Left lung (tissue), 4 donors: ENCODE measurements at regions not wholly inside any gene's neighbourhood (a gene's known extent, or its start where the extent isn't known, plus 50 kb on each side); places are given as distances from the start of the nearest gene placed in this dataset.

Experiments used
- ATAC-seq: fragments of 200-7000 bp; cut with Tn5 transposase; one replicate; pipeline ENCODE4 v1.9.1; 2020; ENCODE audit warnings: moderate library complexity
- DNase-seq, 4 donors: peaks; one replicate each; pipeline ENCODE4 v3.0.0-alpha.2; 2013 to 2020
- H3K27ac ChIP-seq, 2 donors: fragments of 200-600 bp; sonication (generic) in 1 of 2; one replicate each; pipeline versions ENCODE4 v1.5.0 to v1.8.0; 2020 to 2021
- H3K27me3 ChIP-seq, 2 donors: fragments of 200-600 bp; sonication (generic) in 1 of 2; one replicate each; pipeline versions ENCODE4 v1.5.0 to v1.8.0; 2020 to 2021
- H3K36me3 ChIP-seq, 2 donors: fragments of 200-600 bp; sonication (generic) in 1 of 2; one replicate each; pipeline versions ENCODE4 v1.5.0 to v1.8.0; 2020 to 2021
- H3K4me1 ChIP-seq, 2 donors: fragments of 200-600 bp; one replicate each; pipeline ENCODE4 v1.8.0; 2021
- H3K4me3 ChIP-seq, 2 donors: fragments of 200-600 bp; sonication (generic) in 1 of 2; one replicate each; pipeline versions ENCODE4 v1.5.0 to v1.8.0; 2020 to 2021; ENCODE audit warnings: mild to moderate bottlenecking in 1 of 2
- H3K9me3 ChIP-seq, 2 donors: fragments of 200-600 bp; sonication (generic) in 1 of 2; one replicate each; pipeline versions ENCODE4 v1.5.0 to v1.8.0; 2020 to 2021
- intact Hi-C, 2 donors: fragments of 100-400 bp; cut with DNase I; formaldehyde crosslinking; loops; one replicate each; pipeline versions ENCODE4 v1.11.2 to v1.14.2; 2022
- TF ChIP-seq, protein P1 (sequence below), 2 donors: fragments of 200-600 bp; sonication (generic) in 1 of 2; IDR thresholded peaks; one replicate each; pipeline versions ENCODE4 v1.5.0 to v1.8.0; 2021; ENCODE audit warnings: antibody characterized with exemption in 2 of 2
- donor health status: DM: no; HTN: yes; CAD: no.
- donor health status: DM: no; HTN: no; CAD: no.

- TF ChIP-seq, protein P1, sequence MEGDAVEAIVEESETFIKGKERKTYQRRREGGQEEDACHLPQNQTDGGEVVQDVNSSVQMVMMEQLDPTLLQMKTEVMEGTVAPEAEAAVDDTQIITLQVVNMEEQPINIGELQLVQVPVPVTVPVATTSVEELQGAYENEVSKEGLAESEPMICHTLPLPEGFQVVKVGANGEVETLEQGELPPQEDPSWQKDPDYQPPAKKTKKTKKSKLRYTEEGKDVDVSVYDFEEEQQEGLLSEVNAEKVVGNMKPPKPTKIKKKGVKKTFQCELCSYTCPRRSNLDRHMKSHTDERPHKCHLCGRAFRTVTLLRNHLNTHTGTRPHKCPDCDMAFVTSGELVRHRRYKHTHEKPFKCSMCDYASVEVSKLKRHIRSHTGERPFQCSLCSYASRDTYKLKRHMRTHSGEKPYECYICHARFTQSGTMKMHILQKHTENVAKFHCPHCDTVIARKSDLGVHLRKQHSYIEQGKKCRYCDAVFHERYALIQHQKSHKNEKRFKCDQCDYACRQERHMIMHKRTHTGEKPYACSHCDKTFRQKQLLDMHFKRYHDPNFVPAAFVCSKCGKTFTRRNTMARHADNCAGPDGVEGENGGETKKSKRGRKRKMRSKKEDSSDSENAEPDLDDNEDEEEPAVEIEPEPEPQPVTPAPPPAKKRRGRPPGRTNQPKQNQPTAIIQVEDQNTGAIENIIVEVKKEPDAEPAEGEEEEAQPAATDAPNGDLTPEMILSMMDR (IDR thresholded peaks at IDR 0.05) = no peak
- H3K27ac ChIP-seq = no peak overlapping the region
- H3K4me1 ChIP-seq = no peaks in the 10 kb centered on the region
- no peak overlapping the region for H3K4me3 ChIP-seq
- no peaks in the 10 kb centered on the region for H3K36me3 ChIP-seq
- intact Hi-C loops = no loop called here
- peak in 1 of 4 donors; percentile 22 for DNase-seq
- no peaks in the 10 kb centered on the region for H3K9me3 ChIP-seq
- ATAC-seq = no peak
- no peaks in the 10 kb centered on the region for H3K27me3 ChIP-seq
These were observed 52.8 kb upstream of the OTOF start for GRCh38 chr2:26530696-26531095.

DNA sequence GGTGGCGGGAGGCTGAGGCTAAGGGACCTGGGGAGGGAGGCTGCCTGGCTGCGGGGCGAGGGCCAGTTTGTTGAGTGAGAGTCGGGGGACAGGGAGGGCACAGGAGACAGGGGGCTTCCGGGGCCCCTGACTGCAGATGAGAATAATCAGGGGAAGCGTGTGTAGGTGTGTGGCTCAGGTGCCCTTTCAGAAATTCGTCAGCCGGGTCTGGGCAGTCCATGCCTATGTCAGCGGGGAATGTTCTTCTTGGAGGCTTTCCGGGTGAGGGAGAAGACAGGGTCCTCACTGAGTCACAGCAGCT lies 52.3 kb upstream of the OTOF start:
- no peaks in the 10 kb centered on the region for H3K27me3 ChIP-seq
- H3K36me3 ChIP-seq = no peaks in the 10 kb centered on the region
- TF ChIP-seq, protein P1 (IDR thresholded peaks at IDR 0.05) = no peak
- DNase-seq (no peak), ATAC-seq (no peak)
- H3K4me3 ChIP-seq = no peak overlapping the region
- no peak overlapping the region for H3K27ac ChIP-seq
- intact Hi-C loops = no loop called here
- no peaks in the 10 kb centered on the region for H3K4me1 ChIP-seq
- H3K9me3 ChIP-seq = no peaks in the 10 kb centered on the region

DNA sequence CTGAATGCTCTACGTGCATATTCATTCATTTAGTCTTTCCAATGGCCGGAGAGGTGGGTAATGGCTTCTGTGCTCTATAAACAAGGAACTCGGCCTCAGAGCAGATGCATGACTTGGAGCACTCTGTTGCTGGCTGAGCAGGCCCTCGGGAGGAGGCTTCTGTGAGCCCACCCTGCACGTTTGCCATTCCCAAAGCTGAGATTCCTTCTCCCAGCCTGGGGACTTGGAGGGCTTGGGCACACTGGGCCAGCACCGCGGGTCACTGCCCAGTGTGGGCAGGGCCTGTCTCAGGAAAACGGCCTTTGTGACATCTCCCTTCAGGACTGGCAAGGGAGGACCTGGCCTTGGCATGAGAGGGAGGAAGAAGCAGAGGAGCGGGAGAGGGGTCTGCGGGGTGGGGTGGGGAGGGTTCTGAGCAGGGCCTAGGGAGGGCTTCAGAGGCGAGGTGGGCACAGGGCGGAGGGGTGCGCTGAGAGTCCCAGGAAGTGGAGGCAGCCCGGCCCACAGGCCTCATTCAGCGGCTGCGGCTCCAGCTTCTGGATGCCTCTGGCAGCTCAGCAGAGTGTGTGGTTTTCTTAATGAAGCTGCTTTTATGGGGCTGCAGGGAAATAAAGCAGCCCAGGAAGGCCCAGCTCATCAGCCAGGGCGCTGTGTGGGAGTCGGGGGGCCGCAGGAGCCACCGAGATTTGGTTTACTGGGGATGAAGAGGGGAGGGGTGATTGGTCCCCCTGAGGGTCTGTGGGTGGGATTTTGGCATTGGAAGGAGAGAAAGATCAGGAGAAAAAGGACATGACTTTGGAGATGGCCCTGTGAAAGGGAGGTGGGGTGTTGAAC lies 51.7 kb upstream of the OTOF start:
- Histone ChIP-seq H3K4me3 (no peak overlapping the region), H3K36me3 (no peaks in the 10 kb centered on the region), H3K27me3 (no peaks in the 10 kb centered on the region), H3K9me3 (no peaks in the 10 kb centered on the region), H3K4me1 (no peaks in the 10 kb centered on the region), H3K27ac (no peak overlapping the region)
- ATAC-seq (no peak), DNase-seq (peak in 1 of 4 donors; percentile 3)
- intact Hi-C loops = no loop called here
- TF ChIP-seq, protein P1 (IDR thresholded peaks at IDR 0.05) = no peak

GRCh38 chr2:26528836-26529235 lies 50.9 kb upstream of the OTOF start:
- Histone ChIP-seq H3K36me3 (no peaks in the 10 kb centered on the region), H3K4me1 (no peaks in the 10 kb centered on the region), H3K27me3 (no peaks in the 10 kb centered on the region), H3K27ac (no peak overlapping the region), H3K4me3 (no peak overlapping the region), H3K9me3 (no peaks in the 10 kb centered on the region)
- TF ChIP-seq, protein P1 (IDR thresholded peaks at IDR 0.05) = no peak
- peak in 1 of 4 donors; percentile 15 for DNase-seq
- intact Hi-C loops = no loop called here
- no peak for ATAC-seq

DNA sequence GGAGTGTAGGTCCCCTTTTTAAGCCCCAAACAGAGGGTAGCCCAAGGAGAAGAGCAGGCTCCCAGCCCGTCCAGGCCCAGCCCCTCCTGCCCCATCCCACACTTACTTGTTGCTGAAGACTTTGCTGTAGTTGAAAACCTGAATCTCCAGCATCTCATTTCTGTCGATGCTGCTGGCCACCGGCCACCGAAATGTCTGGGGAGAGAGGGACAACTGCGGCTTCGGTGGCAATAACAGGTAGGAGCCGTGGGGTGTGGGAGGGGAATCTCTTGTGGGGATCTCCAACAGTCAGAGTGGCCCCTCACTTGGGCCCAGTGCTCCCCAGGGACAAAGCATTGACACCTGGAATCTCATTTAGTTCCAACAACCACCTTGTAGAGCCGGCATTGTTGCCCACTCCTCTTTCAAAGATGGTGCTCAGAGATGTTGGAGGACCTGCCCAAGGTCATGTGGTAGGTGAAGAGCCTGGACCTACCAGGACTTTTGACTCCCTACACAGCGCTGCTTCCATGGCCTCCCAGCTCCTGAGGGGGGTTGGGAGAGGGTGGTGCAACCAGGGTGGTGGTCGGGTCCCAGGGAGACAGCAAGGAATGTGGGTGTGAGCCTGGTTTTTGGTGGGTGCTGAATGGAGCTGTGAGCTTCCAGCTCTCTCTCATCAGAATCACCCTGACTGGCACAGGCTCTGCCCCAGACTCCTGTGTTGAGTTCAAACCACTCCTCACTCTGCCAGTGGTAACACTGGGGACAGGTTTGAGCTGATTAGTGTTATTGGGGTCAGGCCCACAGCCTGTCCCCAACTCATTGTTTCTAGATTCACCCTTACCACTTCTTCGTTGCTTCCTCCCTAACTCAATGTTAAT lies 50.0 kb upstream of the OTOF start:
- intact Hi-C loops = no loop called here
- TF ChIP-seq, protein P1 (IDR thresholded peaks at IDR 0.05) = no peak
- Histone ChIP-seq H3K4me1 (no peaks in the 10 kb centered on the region), H3K4me3 (no peak overlapping the region), H3K9me3 (no peaks in the 10 kb centered on the region), H3K27ac (no peak overlapping the region), H3K36me3 (no peaks in the 10 kb centered on the region), H3K27me3 (no peaks in the 10 kb centered on the region)
- DNase-seq = peak in 1 of 4 donors; percentile 15
- no peak for ATAC-seq
